ENCODE measurements at regions not wholly inside any gene's neighbourhood (a gene's known extent, or its start where the extent isn't known, plus 50 kb on each side); places are given as distances from the start of the nearest gene placed in this dataset.
"Not testable (repeated sequence)": the region's sequence is repeated elsewhere in the genome, so short reads cannot be mapped to it uniquely, and the experiment has no call there.

DNA sequence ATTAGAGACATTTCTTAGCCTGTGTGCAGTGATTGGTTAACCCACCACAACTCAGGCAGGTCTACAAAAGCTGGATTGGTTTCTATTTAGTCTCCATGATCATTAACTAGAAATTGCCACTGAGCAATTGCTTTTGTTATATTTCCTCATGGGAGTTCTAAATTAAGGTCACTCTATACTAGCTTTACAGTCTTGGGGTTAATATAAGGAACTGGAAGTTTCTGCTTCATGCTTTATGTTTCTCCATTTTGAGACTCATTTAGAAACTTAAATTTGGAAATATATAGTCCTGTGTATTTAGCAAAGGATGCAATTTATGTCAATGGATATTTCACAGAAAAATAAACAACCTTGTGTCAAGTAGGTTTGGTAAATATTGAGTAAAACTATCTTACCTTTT lies 137.5 kb downstream of the HLX start:
- DNase-seq, result no peak
- in situ Hi-C loops (cut with MboI; ENCODE audit: low pct_unique_long_range_greater_than_20kb, low sequenced_read_pairs), result no loop called here

DNA sequence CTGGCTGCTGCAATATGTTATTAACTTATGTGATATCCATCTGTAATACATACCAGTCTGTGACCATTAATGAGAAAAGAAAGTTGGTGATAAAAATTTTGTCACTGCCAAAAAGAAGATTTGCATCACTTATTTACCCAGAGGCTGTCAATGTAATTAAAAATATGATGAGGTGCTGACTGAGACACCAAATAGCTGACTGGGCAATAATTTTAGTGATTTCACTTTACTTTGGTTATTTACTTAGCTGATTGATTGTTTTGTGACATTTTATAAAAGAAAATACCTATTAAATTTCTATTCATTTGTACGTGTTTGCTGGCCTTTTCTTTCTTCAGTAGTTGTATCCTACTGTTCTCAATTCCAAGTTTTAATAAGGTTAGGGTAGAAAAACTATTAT lies 139.2 kb downstream of the HLX start:
- in situ Hi-C loops (cut with MboI; ENCODE audit: low pct_unique_long_range_greater_than_20kb, low sequenced_read_pairs), result no loop called here
- DNase-seq, result no peak

DNA sequence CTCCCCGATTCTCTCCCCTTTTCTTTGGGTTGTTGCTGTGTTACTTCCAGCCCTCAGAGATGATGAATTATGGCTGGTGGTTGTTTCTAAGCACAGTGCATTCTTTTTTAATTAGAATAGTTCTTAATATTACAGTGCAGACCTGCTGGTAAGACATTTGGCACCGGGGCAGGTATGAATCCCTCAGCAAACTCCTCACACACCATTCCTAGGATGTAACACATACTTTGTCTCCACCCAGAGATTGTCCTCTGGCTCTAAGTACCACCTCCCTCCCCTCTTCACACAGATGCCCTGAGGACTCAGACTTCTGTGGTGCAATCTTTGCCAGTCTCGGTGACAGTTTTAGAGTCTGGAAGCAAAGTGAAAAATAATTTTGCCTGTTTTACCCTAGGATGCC lies 143.1 kb downstream of the HLX start:
- in situ Hi-C loops (cut with MboI; ENCODE audit: low pct_unique_long_range_greater_than_20kb, low sequenced_read_pairs), result no loop called here

DNA sequence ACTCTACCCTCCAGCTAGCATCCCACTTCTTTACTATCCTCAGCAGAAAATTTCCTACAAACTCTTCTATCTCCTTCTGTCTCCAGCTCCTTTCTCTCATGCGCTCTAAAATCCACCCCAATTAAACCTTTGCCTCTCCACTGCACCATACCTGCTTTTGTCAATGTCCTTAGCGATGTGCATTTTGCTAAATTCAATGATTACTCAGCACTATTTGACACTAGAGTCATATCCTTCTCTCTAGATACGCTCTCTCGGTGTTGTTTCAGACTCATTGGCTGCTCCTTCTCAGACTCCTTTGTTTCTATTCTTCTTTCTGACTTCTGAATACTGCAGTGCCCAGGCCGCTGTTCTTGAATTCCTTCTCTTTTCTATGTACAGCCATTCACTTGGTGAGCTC lies 144.2 kb downstream of the HLX start:
- in situ Hi-C loops (cut with MboI; ENCODE audit: low pct_unique_long_range_greater_than_20kb, low sequenced_read_pairs), result no loop called here
- DNase-seq, result no peak

More for the DNA sequence above, 143.1 kb downstream of the HLX start:
- DNase-seq, result no peak

DNA sequence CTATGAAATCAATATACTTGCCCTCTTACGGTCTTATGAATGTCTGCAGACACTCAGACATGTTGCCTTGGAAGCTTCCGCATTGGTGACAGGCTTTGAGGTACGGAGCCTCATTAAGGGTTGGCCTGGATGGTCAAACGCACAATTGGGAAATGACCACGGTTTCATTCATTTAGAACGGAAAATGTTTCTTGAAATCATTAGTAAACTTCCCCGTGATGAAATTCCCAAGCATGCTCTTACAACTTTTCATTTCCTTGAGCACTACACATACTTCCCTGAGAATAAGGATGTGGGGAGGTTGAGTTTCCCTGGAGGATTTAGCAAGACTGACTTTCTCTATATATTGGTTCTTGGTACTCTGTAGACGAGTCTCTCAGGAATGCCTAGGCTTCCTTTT lies 146.3 kb downstream of the HLX start:
- DNase-seq, result no peak
- in situ Hi-C loops (cut with MboI; ENCODE audit: low pct_unique_long_range_greater_than_20kb, low sequenced_read_pairs), result no loop called here

DNA sequence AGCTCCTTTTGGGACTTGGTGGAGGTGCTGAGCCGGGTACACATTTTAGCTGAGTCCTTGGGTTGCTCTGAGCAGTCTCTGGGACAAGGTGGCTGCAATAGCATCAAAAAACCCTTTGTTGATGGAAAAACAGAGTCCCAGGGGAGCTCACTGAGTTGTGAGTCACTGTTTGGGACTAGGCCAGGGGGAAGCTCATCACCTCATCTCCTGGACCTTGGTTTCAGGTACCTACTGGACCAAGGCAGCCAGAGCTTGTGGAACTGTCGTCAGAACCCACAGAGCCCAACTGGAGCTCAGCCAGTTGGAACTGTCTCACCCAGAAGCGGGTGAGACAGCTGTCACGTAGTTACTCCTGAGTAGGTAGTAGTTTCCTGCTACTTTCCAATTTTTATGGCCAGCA lies 146.7 kb downstream of the HLX start:
- in situ Hi-C loops (cut with MboI; ENCODE audit: low pct_unique_long_range_greater_than_20kb, low sequenced_read_pairs), result no loop called here
- no peak for DNase-seq

DNA sequence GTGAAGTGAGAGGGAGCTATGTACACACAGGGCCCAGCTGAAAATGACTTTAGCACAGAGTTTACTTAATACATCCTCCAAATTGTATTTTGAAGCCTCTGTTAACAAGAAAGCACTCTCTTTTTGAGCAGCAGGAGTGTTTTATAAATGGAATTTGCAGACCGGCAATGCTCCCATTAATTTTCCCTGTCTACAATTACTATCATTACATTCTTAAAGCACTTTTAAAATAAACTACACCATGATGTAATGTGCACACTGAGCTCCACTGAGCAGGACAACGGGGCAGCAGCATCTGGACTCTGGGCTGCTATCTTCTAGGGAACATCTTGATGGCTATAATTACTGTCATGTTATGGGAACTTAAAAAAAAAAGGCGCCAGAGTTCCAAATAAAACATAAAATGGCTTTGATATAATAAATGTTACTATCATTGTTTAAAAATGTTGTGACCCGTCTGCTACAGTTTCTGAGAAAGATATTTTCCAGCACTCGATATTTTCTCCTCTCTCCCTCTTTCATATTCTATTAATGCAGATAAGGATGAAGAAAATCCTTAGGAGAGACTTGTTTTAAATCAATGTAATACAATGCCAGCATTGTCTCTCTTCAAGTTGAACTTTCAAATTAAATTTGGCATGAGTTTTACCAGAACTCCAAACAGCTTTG lies 150.9 kb downstream of the HLX start:
- no peak for DNase-seq
- in situ Hi-C loops (cut with MboI; ENCODE audit: low pct_unique_long_range_greater_than_20kb, low sequenced_read_pairs), result no loop called here

DNA sequence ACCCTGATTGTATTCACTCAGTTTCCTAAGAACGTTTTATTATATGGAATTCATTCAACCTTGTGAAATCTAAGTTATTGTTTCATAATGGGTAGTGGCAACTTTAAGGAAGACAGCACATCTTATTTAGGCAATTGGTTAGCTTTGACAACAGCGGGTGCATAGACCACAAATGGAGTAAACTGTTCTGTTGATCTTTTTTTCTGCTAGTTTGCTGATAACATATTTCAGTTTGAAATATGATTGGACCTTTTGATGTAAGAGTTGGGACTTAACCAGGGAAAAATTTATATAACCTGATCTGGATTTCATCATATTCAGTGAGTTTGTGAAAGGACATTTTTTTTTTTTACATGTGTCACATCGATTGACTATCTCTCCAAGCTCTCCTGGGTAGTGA lies 151.7 kb downstream of the HLX start:
- in situ Hi-C loops (cut with MboI; ENCODE audit: low pct_unique_long_range_greater_than_20kb, low sequenced_read_pairs), result no loop called here

DNA sequence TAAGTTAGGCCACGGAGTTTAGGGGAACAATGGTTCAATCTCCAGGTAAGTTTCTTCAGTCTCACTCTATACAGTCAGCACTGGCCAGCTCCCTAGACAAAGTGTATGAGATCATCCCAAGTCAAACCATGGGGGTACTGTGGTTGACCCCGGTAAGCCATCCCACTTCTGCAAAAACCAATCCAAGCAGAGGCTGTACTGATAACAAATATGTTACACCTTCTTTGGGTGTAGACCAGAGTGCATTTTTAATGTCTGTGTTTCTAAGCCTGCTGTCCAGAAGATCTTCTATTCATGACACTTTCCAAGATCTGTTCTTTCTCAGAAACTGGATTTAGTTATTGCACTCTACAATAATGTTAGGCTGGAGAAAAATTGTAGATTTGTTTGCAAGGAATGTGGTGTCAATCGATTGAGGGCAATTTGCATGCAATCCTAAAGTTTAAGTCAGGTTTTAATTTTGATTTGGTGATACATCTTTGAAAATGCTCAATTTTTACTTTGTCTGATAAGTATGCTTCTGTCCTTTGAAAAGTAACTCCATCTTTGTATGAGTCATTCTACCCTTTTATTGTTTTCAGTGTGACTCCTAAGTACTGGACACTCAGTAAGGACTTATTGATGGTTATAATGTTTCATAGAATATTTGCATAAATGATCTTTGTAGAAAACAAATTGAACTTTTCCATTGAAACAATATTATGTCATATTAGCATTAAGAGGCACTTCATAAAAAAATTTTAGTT lies 152.4 kb downstream of the HLX start:
- in situ Hi-C loops (cut with MboI; ENCODE audit: low pct_unique_long_range_greater_than_20kb, low sequenced_read_pairs), result no loop called here
- no peak for DNase-seq

More for the DNA sequence above, 151.7 kb downstream of the HLX start:
- DNase-seq, result no peak

DNA sequence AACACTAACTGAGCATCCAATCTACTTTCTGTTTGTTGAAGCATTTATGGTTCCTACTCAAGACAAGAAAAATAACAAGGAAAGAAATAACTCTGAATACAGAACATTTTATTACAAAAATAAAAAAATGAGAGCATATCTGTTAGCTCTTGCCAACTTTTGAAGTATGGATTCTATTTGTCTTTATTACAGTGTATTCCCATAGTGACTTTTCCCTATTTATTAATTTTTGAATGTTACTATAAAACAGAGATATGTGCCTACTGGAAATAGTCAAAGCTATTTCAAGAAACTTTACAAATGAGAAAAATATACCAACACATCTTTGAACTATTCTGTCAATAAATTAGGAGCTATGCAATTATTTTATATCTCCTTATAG lies 153.0 kb downstream of the HLX start:
- no peak for DNase-seq
- in situ Hi-C loops (cut with MboI; ENCODE audit: low pct_unique_long_range_greater_than_20kb, low sequenced_read_pairs), result no loop called here

DNA sequence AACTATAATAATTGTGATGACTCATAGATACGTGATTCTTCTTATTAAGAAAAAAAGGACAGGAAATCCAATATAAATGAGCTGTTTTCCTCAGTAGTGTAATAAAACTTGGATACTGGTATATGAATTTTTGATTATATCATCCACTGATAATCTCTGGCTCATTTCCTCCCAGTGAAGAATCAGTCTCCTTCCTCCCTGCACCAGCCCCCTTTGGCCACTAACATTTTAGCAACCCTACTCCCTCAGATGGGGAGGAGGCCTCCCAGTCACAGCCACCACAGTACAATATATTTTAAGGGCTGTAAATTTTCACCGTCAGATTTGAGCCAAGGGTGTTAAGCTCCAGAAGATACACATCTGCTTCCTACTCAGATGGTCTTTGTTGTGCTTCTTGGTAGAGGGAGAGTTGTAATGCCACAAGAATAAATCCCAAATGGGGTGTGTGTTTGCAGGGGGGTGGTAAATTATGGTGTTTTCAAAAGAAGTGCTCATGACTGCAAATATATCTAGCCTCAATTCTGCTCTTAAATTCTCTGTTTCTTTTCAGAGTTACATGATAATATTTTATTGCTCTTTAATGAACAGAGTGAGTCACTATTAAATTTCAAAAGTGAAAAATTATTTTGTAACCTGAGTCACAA lies 153.5 kb downstream of the HLX start:
- in situ Hi-C loops (cut with MboI; ENCODE audit: low pct_unique_long_range_greater_than_20kb, low sequenced_read_pairs), result no loop called here
- DNase-seq, result peak; percentile 78

DNA sequence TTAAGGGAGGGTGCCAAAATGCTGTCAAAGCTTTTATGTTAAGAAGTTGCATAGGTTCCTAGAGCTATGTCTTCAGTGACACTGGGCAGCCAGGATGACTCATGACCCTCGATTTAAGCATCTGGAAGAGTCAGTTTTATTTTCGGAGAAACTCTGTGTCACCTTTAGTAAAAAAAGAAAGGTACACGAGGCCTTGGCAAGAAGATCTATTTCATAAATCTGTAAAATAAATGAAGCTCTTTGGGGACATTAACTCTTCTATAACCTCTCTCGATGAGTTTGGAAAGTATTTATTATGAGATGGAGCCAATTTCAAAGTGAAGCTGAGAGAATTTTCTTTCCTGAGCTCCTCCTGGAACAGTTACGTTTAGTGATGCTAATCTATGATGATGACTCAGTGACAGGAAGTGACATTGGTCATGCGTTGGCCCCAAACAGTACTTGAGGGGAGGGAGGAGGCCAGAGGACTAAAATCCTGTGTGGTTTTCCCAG lies 156.5 kb downstream of the HLX start:
- DNase-seq, result peak; percentile 53

DNA sequence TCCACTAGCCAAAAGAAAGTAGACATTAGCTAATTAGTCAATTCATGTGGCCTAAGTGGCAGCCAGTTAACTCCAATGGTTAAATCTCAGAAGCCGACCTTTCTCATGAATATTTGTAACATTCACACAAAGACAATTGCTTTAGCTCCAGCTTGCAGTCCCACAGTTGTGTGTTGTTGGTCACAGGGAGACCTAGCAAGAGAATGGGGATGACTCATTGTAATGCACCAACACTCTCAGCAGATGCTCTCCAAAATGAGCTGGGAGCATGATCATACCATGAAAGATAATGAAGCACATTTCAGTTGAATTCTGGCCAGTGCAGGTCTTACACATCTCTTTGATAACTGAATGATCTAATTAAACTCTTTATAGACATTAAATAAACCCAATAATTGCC lies 160.4 kb downstream of the HLX start:
- in situ Hi-C loops (cut with MboI; ENCODE audit: low pct_unique_long_range_greater_than_20kb, low sequenced_read_pairs), result no loop called here
- no peak for DNase-seq

More for the DNA sequence above, 156.5 kb downstream of the HLX start:
- in situ Hi-C loops (cut with MboI; ENCODE audit: low pct_unique_long_range_greater_than_20kb, low sequenced_read_pairs), result no loop called here

DNA sequence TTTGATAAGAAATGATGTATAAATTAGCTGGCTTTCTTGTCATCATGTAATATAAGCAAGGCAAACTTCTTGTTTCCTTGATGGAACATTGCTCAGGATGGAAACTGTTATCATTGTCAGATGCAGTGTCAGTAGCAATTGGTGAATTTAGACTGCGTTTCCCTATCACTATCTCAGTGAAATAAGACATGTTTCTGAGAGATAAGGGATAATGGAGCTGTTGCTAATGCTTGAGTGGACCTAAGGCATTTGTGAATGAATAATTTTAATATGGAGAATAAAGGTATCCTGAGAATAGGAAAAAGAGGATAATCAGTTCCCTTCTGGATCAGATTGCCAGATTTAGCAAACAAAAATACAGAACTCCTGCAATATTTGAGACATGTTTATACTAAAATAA lies 160.9 kb downstream of the HLX start:
- in situ Hi-C loops (cut with MboI; ENCODE audit: low pct_unique_long_range_greater_than_20kb, low sequenced_read_pairs), result no loop called here
- no peak for DNase-seq

DNA sequence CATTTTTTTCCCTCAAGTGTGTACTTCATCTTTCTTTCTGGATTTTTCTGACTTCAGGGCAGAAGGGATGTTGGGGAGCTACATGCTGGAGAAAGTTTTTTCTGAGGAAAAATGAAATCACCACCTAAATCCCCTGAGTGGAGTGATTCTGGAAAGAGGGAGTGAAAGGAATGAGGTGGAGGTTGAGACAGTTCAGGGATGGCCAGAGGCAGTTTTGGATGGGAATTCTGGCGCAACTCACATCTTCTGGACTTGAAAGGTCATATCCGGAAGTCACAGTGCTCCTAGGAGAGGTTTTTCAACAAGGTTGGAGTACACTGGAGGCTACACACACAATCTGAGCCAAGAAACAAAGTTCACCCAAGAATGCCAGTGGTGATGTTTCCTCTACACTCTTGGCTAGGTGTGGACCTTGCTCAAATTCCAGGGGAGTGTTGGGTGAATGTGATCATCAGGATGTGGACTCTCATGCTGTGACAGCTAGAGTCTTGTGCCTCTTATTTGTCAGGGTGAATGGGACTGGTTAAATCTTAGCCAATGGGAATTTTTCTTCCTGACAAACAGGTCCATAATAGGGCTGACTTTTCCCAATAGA lies 161.5 kb downstream of the HLX start:
- in situ Hi-C loops (cut with MboI; ENCODE audit: low pct_unique_long_range_greater_than_20kb, low sequenced_read_pairs), result no loop called here
- no peak for DNase-seq

DNA sequence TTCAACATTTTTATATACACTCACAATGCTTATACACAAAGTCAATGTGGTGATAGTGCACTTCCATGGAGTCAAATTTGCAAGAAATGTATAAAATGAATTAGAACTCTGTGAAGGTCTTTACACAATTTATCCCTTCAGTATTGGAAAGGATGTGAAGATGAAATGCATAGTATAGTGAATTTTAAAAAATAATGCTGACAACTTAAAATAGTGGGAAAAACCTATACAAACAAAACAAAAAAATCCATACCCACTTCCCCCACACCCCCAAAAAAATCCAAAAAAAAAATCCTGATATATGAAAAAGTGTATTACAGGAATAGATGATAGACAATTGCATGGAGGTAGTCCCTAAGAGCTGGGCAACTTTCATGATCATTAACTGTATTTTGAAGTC lies 165.3 kb downstream of the HLX start:
- no peak for DNase-seq

DNA sequence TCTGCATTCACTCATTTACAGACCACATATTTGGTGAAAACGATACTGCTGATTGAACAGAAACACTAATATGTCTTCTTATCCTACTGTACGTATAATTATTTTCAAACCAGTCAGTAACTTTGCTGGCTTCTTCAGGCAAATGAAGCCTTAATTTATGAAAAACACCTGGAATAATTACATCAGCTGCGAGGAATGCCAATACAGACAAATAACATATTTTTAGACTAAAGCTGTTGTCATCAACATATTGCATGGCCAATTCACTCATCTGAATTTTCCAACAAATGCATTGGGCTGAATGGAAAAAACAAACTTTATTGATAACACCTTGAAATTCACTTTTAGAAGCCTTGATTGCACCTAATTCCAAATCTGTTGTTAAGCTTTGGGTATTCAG lies 165.9 kb downstream of the HLX start:
- no peak for DNase-seq
- in situ Hi-C loops (cut with MboI; ENCODE audit: low pct_unique_long_range_greater_than_20kb, low sequenced_read_pairs), result no loop called here

More for the DNA sequence above, 165.3 kb downstream of the HLX start:
- in situ Hi-C loops (cut with MboI; ENCODE audit: low pct_unique_long_range_greater_than_20kb, low sequenced_read_pairs), result no loop called here

DNA sequence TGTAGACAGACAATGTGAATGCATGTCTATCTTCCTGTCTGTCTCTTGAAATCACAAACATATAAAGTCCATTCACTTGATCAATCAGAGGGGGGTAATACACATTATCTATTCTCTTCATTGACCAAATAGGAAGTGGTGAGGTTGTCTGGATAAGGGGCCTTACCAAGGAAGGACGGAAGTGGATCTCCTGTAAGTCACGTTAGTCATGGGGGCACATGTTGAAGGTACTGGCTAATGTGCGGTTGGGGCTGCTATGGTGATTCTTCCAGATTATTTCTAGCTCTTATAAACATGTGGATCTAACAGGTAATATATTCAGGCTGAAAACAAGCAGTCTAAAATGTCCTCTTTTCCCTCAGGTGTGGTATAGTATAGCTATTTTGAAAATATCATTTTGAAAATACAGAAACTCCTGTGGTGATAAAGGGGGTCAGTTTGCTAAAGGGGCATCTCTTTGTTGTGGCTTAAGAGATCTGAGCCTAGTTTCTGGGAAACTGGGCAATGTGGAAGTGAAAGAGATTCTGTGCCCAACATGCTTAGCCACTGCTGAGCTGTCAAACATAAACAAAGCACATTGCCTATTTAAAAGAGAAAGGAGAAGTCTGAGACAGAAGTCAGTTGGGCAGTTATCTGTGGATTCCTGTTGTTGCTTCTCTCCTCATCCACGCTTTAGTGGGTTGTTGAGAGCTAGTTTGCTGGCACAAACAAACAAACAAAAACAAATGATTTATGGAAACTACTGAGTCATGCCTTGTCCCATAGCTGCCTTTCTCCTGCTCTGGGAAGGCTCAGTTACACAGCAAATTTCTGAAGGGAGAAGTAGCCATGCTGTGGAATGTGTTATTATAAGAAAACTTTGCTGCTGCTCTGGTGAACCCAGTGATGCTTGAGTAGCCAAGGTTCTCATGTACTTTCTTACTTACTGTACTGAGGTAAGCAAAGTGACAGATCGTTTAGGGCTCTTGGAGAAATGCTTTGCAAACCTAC lies 166.9 kb downstream of the HLX start:
- in situ Hi-C loops (cut with MboI; ENCODE audit: low pct_unique_long_range_greater_than_20kb, low sequenced_read_pairs), result no loop called here
- peak; percentile 87 for DNase-seq

DNA sequence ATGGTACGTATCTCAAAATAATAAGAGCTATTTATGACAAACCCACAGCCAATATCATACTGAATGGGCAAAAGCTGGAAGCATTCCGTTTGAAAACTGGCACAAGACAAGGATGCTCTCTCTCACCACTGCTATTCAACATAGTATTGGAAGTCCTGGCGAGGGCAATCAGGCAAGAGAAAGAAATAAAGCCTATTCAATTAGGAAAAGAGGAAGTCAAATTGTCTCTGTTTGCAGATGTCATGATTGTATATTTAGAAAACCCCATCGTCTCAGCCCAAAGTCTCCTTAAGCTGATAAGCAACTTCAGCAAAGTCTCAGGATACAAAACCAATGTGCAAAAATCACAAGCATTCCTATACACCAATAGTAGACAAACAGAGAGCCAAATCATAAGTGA lies 172.1 kb downstream of the HLX start:
- DNase-seq; in situ Hi-C loops (cut with MboI; ENCODE audit: low pct_unique_long_range_greater_than_20kb, low sequenced_read_pairs): not testable (repeated sequence)
